HepG2 (cell line): ENCODE measurements at regions not wholly inside any gene's neighbourhood (a gene's known extent, or its start where the extent isn't known, plus 50 kb on each side); places are given as distances from the start of the nearest gene placed in this dataset.
"Not testable (repeated sequence)": the region's sequence is repeated elsewhere in the genome, so short reads cannot be mapped to it uniquely, and the experiment has no call there.

Experiments used
- ATAC-seq: fragments of 200-7000 bp; cut with Tn5 transposase; 3 replicates; pipeline ENCODE4 v1.9.1; 2020; ENCODE audit warnings: mild to moderate bottlenecking, moderate library complexity
- BruUV-seq: library from RNA; stranded (reverse); fragments of 400-500 nt; replicated peaks from 2 replicates; lab custom pipeline; 2021; lab: Mats Ljungman, UMichigan
- CTCF ChIA-PET: fragments of 300-600 bp; formaldehyde crosslinking; extraction: SDS; loops from one replicate; lab custom pipeline; 2021; ENCODE audit warnings: low total read pairs, inconsistent platforms, low intra/inter-chr PET ratio; lab: Yijun Ruan, JAX
- POLR2A ChIA-PET: fragments of 350-600 bp; sonication (Branson Sonifier 250); formaldehyde crosslinking; loops from one replicate; lab custom pipeline; 2020; ENCODE audit warnings: antibody characterized with exemption, inconsistent platforms; lab: Yijun Ruan, JAX
- DNase-seq: peaks from one replicate; pipeline ENCODE4 v3.0.0-alpha.2; 2015; ENCODE audit warnings: low spot score
- FAIRE-seq: peaks from 3 replicates; lab custom pipeline; 2011; peaks lifted over from hg19 to GRCh38; lab: Jason Lieb, UNC
- H2AFZ ChIP-seq: one replicate; pipeline ENCODE4 v1.6.1; 2011; ENCODE audit warnings: low read length, inconsistent platforms
- H3K27ac ChIP-seq: fragments of 300-600 bp; 3 replicates; pipeline ENCODE4 v1.8.0; 2011; ENCODE audit warnings: mixed run types, mild to moderate bottlenecking, mixed read lengths, low read length, inconsistent platforms; ENCODE audit not compliant: insufficient read depth; ENCODE audit errors: extremely low read length
- H3K27me3 ChIP-seq, 2 experiments: fragments of 200-600 bp in 1 of 2; 2 replicates in 1 of 2; 3 replicates in 1 of 2; pipeline versions ENCODE4 v1.6.0 to v1.8.0; 2011; ENCODE audit warnings: low read length in 2 of 2, mild to moderate bottlenecking in 2 of 2, moderate library complexity in 2 of 2, inconsistent platforms in 1 of 2; ENCODE audit not compliant: insufficient read depth in 2 of 2, control insufficient read depth in 1 of 2
- H3K36me3 ChIP-seq, 2 experiments: fragments of 200-600 bp in 1 of 2; replicated peaks in 1 of 2; 2 replicates in 1 of 2; 3 replicates in 1 of 2; pipeline versions ENCODE4 v1.5.1 to v1.8.0; 2011; ENCODE audit warnings: low read length in 2 of 2, inconsistent platforms in 1 of 2; ENCODE audit not compliant: insufficient read depth in 2 of 2, control insufficient read depth in 1 of 2
- H3K4me1 ChIP-seq: 2 replicates; pipeline ENCODE4 v1.5.1; 2012; ENCODE audit warnings: low read length, inconsistent platforms; ENCODE audit not compliant: insufficient read depth
- H3K4me2 ChIP-seq: 2 replicates; pipeline ENCODE4 v1.6.0; 2011; ENCODE audit warnings: low read depth, low read length, inconsistent platforms
- H3K4me3 ChIP-seq, 3 experiments: fragments of 200-600 bp in 1 of 3; sonication (generic), shearing (Covaris generic) in 1 of 3; replicated peaks in 1 of 3; 2 replicates each; pipeline ENCODE4 v1.5.1; 2011 to 2016; ENCODE audit warnings: low read length in 3 of 3, inconsistent platforms in 2 of 3, low read depth in 2 of 3, mild to moderate bottlenecking in 2 of 3, control low read depth in 1 of 3, mixed read lengths in 1 of 3; ENCODE audit not compliant: insufficient read depth in 1 of 3
- H3K79me2 ChIP-seq: one replicate; pipeline ENCODE4 v1.6.1; 2011; ENCODE audit warnings: low read length, inconsistent platforms; ENCODE audit not compliant: insufficient read depth
- H3K9ac ChIP-seq: 2 replicates; pipeline ENCODE4 v1.6.0; 2011; ENCODE audit warnings: mild to moderate bottlenecking, low read depth, low read length, inconsistent platforms; ENCODE audit not compliant: insufficient read depth
- H3K9me3 ChIP-seq: 2 replicates; pipeline ENCODE4 v1.5.1; 2012; ENCODE audit warnings: mild to moderate bottlenecking, low read length
- H4K20me1 ChIP-seq: 2 replicates; pipeline ENCODE4 v1.6.0; 2011; ENCODE audit warnings: inconsistent platforms, mild to moderate bottlenecking, low read length, moderate library complexity; ENCODE audit not compliant: insufficient read depth
- CTCF ChIP-seq: sonication (generic); formaldehyde crosslinking; IDR thresholded peaks from 2 replicates; pipeline ENCODE4 v1.5.0; 2020; ENCODE audit warnings: mild to moderate bottlenecking, missing genetic modification reagents, moderate library complexity
- STAG1 ChIP-seq: sonication (generic); formaldehyde crosslinking; IDR thresholded peaks from 2 replicates; pipeline ENCODE4 v1.4.0; 2020; ENCODE audit warnings: missing genetic modification reagents
- ZBTB33 ChIP-seq: sonication (generic); formaldehyde crosslinking; IDR thresholded peaks from 2 replicates; pipeline ENCODE4 v1.4.0; 2020; ENCODE audit warnings: missing genetic modification reagents
- WGBS: methylation state at CpG from one replicate; pipeline ENCODE4 v1.1.6; 2017; ENCODE audit warnings: low lambda C conversion rate; 5-methylcytosine and 5-hydroxymethylcytosine counted together
- in situ Hi-C: cut with HindIII; loops from 2 replicates; pipeline ENCODE4 v1.10.0; 2017; ENCODE audit warnings: low pct_unique_long_range_greater_than_20kb; ENCODE audit not compliant: extremely low pct_ligation_motif_present
- intact Hi-C: fragments of 100-400 bp; cut with micrococcal nuclease; formaldehyde crosslinking; loops from one replicate; pipeline ENCODE4 v1.10.0; 2022; ENCODE audit not compliant: unreplicated experiment

GRCh38 chr9:42534984-42535325, 351.5 kb downstream of the SPATA31A6 start:
- H3K36me3 ChIP-seq, H4K20me1 ChIP-seq, POLR2A ChIA-PET, DNase-seq, in situ Hi-C loops, H3K9me3 ChIP-seq, CTCF ChIA-PET, ATAC-seq, H3K4me3 ChIP-seq, FAIRE-seq, H2AFZ ChIP-seq, H3K4me2 ChIP-seq, H3K79me2 ChIP-seq, H3K27me3 ChIP-seq, H3K9ac ChIP-seq, H3K27ac ChIP-seq, H3K4me1 ChIP-seq, BruUV-seq, intact Hi-C loops: not testable (repeated sequence)
- WGBS: 0% methylated on average over 1 of the region's 6 CpGs
- TF ChIP-seq CTCF (CRISPR knock-in tag) (0 out of 2 replicates have a peak, but pooled peaks have one; percentile 24), STAG1 (CRISPR knock-in tag) (0 out of 2 replicates have a peak, but pooled peaks have one; percentile 16)

- in situ Hi-C loops, H3K4me1 ChIP-seq, H4K20me1 ChIP-seq, H3K9ac ChIP-seq, intact Hi-C loops, H2AFZ ChIP-seq, H3K4me2 ChIP-seq, H3K9me3 ChIP-seq, DNase-seq, BruUV-seq, H3K27ac ChIP-seq, CTCF ChIA-PET, H3K27me3 ChIP-seq, H3K36me3 ChIP-seq, FAIRE-seq, H3K79me2 ChIP-seq, POLR2A ChIA-PET, H3K4me3 ChIP-seq: not testable (repeated sequence)
- peak; percentile 29; the same call in 1 of the 2 replicates for TF ChIP-seq ZBTB33
- WGBS: no CpG with 5 or more reads among the region's 36 CpGs
- peak; percentile 51 for ATAC-seq
Observed at GRCh38 chr9:42550789-42551357, 367.4 kb downstream of the SPATA31A6 start.

- in situ Hi-C loops, POLR2A ChIA-PET: not testable (repeated sequence)
- WGBS: no CpG with 5 or more reads among the region's 15 CpGs
Observed at GRCh38 chr9:42568530-42568929, 385.1 kb downstream of the SPATA31A6 start.

More at GRCh38 chr9:42568530-42568929, 385.1 kb downstream of the SPATA31A6 start:
- intact Hi-C loops, H3K27ac ChIP-seq, CTCF ChIA-PET, H3K4me3 ChIP-seq, H3K4me2 ChIP-seq, ATAC-seq, H3K36me3 ChIP-seq, BruUV-seq, DNase-seq, H4K20me1 ChIP-seq, H2AFZ ChIP-seq, H3K9ac ChIP-seq, FAIRE-seq, H3K79me2 ChIP-seq, H3K9me3 ChIP-seq, H3K27me3 ChIP-seq, H3K4me1 ChIP-seq: not testable (repeated sequence)
